Endometrium (tissue), 2 donors: ENCODE measurements at regions not wholly inside any gene's neighbourhood (a gene's known extent, or its start where the extent isn't known, plus 50 kb on each side); places are given as distances from the start of the nearest gene placed in this dataset.

Experiments
- FAIRE-seq: peaks from 2 replicates; lab custom pipeline; 2012; peaks lifted over from hg19 to GRCh38; lab: Jason Lieb, UNC
- donor health status: control.
- donor health status: control.

DNA sequence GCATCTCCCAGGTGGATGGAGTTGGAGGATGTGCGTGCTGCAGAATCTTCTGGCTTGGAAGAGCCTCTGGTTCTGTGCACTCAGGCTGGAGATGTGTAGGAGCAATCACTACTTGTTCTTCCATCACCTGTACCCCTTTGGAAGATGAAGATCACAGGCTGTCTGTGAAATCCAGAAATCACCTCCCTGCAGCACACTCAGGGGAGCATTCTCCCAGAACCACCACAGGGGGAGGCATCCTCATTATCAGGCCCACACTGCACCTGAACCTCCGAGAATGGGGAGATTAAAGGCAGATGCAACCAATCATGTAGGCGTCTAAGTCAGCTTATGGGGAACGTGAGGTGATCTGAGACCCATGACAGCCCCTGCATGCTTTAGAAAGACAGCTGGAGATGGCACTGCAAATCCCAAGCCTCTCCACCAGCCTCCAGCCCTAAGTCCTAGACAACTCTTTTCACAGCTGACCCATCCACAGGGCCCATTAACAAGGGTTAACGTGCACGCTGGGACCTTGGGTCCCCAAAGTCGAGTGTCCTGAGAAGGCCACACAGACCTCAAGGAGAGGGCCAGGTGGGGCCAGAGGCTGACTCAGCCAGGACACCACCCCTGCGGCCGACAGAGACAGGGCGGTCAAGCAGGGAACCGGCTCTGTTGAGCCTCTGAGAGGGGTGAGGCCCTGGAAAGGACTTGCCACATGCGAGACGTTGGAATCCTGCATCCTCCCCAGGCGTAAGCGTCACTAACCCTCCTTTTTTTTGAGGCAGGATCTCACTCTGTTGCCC is 314.9 kb downstream of the EIPR1 start:
- FAIRE-seq, result no peak

DNA sequence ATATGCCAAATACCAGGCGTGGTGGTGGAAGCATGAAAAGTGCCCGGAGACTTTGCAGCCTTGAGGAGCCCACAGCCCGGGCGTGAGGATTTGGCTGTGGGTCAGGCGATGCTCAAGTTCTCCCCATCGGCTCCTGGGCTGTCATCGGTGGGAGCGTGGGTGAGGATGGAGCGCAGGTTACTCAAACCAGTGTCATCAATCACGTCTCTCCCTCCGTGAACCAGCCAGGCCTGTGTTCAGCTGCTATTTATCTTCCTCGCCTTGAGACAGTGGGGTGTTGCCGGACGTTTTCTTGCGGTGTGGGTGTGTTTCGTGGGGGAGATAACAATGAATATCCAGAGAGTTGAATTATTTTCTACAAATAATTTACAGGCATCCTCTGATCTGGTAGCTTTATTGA is 317.6 kb downstream of the EIPR1 start:
- no peak for FAIRE-seq

DNA sequence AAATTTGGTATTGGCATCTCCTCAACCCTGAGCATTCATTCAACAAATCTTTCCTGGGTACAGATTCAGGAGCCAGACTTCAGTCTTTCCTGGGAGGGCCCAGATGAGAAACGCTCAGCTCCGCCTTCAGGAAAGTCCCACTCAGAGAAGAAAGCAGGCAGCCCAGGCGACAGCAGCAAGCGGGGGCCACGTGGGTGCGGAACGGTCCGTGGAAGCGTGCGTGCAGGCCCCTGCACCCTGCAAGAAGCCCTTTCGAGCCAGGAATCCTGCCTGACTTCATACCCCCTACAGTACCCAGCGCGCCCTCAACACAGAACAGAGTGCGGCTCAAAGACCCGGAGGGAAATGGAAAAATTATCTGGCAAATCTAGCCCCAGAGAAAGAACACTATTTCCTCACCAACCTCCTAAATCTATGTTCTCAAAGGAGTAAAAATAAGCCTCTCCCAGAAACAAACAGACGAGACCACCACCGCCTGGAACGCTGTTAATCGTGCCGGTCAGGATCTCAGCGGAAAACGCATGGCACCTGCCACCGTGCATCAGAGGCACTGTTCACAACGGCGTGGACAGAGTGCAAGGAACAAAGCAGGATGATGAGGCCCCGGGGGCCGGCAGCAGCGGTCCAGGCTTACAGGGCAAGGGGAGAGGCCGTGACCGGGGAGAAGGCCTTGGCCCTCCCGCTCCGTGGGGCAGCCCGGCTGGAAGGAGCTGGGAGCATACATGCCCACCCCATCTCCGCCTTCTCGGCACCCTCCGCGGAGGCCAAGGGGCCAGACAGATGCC is 318.3 kb downstream of the EIPR1 start:
- FAIRE-seq, result no peak

DNA sequence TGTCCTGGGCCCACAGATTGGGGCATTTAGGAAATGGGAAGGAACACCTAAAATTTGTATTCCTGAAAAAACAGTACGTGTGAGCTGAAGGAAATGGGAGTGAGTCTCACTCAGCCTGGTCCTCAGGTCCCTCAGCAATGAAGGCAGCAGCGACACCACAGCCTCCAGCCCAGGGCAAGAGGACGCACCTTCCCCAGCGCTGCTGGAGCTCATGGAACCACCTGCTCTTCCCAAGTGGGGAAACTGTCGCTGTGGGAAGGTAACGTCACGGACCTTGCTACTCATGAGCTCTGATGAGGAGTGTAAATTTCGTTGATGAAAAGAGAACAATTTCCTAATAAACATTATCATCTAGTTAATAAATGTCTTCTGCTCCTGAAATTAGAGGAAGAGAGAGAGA is 323.6 kb downstream of the EIPR1 start:
- FAIRE-seq, result no peak

DNA sequence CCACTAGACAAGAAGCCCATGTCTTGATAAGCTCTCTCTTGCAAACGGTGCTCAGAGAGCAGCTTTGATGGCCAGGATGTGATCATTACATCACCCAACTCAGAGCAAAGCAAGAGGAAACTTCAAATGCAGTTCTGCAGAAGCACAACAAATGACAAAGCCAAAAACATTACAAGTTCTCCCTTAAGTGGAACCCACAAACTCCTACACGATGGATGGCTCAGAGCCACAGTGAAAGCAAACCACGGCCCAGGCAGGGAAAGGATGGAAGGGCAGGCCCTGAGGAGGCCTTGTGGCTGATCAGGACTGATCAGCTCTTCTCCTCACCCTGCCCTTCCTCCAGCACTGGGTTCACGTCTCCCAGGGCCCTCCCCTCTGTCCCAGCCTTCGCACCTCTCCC is 326.4 kb downstream of the EIPR1 start:
- no peak for FAIRE-seq

DNA sequence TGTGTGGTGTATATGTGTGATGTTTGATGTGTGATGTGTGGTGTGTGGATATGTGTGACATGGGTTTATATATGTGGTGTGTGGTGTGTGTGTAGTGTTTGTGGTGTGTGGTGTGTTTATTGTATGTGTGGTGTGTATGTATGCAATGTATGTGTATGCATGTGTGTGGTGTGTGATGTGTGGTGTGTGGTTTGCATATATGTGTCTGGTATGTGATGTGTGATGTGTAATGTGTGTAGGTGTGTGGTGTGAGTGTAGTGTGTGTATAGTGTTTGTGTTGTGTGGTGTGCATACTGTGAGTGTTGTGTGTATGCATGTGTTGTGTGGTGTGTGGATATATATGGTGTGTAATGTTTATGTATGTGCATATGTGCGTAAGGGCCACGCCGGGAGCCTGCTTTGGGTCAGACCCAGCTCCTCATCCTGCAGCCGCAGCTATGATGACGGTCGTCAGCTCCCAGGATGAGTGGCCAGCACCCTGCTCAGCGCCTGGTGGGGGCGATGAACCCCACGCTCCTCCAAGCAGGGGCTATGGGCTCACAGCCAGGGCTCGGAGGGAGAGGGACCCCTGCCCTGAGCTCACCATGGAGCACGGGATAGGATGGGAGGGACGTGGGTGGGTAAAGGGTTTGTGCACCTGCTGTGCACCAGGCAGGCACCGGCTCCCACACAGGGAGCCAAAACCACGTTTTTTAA is 331.3 kb downstream of the EIPR1 start:
- no peak for FAIRE-seq

DNA sequence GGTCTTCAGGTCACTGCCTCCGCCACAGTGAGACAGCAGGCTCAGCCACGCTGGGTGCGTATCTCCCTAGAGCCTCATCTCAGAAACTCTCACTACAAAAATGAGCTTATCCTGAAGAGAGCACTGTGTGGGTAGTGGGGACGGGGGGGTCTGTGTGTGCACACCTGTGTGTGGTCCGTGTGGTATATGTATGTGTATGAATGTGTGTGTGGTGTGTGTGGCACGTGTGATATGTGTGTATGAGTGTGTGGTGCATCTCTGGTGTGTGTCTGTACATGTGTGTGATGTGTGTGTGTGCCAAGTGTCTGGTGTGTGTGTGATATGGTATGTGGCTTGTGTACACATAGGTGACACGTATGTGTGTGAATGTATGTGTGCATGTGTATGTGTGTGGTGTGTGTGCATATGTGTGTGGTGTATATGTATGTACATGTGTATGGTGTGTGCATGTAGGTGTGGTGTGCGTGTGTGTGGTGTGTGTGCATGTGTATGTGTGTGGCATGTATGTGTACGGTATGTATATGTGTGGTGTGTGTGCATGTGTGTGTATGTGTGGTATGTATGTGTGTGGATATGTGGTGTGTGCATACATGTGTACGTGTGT is 332.2 kb downstream of the EIPR1 start:
- no peak for FAIRE-seq

DNA sequence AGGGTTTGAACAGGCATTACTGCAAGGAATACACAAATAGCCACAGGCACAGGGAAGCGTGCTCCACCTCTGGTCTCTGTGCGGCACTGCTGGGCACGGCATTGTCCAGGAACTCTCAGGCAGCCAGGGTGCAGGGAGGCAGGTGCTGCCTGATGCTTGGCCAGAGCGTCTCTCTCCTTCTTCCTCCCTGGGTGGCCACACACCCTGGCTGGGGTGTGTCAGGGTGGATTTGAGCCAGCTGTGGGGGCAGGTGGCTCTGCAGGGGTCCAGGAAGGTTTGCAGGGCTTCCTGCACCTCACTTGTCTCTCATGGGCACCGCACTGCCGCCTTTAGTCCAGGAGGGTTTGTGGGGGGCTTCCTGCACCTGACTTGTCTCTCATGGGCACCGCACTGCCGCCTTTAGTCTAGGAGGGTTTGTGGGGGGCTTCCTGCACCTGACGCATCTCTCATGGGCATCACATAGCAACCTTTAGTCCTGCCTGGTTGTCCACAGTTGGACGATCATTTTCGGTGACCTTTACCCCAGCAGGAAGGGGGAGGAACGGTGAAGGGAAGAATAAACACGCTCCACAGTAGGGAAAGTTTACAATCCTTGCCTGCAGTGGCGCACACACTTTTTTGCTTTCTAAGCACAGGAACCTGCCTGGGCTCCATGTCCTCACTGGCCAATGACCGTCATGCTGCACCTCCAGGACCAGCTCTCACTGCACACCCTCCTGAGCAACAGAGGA is 332.9 kb downstream of the EIPR1 start:
- no peak for FAIRE-seq

DNA sequence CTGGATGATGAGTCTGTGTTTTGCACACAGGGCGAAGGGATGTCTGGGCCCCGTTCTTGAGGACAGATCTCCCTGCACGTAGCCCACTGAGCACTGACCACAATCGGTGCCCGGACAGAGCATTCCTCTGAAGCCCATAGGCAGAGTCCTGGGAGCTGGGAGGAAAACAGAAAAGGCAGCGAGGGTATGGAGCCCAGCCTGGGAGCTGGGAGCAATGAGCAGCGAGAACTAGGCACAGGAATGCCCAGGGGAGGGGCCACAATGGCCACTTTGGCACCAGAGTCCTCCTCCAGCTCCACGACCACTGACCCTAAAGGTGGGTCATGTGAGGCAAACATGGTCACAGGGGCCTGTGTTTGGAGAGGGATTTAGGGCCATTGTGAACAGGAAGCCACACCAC is 333.9 kb downstream of the EIPR1 start:
- no peak for FAIRE-seq

DNA sequence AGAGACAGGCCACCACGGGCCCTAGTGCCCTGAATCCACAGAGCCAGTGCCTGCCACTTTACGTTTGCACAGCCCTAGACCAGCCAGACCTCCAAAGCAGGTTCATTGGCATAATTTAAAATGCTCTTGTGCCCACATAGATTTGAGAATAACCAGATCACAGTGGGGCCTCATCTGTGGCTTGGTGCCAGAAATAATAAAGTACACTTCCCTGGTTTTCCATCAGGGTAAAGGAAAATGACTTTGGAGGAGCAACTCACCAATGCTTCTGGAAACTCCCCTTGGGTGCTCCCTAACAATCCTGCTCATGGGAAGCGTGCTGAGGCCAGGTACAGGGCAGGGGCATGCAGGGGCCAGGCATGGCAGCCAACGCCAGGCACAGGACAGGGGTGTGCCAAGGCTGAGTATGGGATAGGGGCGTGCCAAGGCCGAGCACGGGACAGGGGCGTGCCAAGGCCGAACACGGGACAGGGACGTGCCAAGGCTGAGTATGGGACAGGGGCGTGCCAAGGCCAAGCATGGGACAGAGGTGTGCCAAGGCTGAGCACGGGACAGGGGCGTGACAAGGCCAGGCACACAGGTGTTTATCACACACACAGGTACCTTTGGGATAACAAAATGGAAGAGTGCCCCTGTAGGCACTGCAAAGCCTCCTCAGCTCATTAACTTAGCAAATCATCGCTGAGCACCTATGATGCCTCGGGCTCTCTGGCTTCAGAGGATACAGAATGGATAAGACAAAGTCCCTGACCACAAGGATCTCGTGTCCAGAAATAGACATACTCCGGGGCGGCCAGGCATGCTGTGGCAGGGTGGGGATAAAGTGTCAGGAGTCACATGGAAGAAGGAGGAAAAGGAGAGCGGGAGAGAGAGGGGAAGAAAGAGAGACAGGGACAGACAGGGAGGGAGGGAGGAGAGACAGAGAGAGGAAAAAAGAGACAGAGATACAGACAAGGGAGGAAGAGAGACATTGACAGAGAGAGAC is 334.7 kb downstream of the EIPR1 start:
- no peak for FAIRE-seq

DNA sequence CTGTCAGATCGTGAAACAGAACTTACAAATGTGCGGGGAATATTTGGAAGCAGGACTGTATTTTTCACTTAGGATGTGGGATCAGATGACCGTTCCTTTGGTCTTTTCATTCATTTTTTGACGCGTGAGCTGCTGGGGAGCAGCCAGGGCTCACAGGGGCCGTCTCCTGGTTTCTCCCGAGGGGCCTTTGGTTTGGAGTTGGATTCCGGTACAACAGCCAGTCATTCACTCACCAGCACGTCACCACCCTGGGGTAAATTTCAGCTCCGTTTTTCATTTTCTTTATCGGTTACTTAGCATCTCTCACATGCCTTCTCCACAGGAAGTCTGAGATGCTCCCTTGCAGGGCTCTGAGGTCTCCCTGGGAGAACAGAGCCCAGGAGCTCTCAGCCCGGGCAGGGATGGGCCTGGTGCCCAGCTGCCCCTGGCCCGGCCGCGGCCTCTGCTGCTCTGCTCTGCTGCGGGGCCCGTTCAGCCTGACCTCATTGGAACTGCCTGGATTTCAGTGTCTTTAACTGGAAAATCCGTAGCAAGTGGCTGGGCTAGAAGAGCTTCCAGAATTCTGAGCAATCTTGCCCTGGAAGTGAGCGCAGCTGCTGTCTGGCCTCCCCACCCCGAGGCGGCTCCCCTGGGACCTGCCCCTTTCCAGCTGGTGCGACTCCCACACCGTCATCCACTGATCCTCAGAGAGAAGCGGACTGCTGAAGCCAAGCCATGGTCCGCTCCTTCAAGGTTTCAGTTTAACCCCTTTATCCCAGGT is 335.6 kb downstream of the EIPR1 start:
- no peak for FAIRE-seq

DNA sequence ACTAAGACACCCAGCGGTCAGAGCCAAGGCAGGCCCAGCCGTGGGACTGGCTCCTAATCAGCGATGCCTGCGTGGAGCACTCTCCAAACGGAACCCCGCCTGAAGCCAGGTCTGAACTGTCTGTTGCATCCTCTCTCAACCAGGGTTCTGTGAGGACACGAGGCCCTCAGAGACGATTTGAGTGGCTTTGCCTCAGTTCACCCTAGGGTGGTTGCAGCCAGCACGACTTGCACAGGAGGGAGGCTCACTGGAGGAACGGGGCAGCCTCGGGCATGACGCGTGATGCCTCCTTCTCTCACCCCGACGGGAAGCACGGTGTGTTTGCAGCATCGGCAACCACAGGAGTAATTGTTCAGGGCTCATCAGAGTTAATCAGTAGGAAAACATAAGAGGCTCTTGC is 336.4 kb downstream of the EIPR1 start:
- FAIRE-seq, result no peak

DNA sequence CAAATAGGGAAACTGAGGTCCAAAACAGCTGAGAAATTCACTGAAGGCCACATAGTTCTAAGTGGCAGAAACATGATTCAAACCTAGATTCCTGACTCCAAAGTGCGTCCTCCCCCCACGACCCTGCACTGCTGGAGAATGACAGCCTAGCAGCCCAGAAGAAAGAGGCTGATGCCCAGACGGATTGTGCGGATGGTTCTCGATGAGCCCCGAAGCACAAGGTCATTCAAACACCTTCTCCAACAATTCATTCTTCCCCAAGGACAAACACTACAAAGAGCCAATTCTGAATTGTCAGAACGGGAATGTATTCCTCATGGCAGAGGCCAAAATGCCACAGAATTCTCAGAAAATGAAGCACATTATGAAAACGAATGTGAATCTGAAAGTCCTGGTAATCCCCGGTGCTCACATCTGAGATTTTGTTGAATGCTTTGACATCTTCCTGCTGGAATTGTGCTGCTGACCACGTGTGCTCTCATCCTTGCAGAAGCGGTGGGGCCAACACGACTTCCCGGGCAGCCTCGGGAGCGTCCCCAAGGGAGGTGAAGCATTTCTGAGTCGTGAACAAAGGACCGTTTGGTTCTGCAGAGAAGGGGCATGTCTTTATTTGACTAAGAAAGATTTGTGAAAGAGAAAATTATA is 337.0 kb downstream of the EIPR1 start:
- FAIRE-seq, result no peak

DNA sequence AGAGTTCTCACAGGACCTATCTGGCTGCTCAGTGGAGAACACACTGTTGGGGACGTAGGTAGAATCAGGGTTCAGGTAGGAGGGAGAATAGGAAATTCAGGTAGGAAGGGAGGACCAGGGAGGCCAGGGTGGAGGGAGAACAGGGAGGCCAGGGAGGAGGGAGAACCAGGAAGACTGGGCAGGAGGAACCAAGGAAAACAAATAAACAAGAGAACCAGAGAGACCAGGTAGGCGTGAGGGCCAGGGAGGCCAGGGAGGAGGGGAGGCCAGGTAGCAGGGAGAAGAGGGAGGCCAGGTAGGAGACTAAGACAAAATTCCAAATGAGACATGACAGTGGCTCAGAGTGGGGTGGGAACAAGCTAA is 337.6 kb downstream of the EIPR1 start:
- FAIRE-seq, result no peak

DNA sequence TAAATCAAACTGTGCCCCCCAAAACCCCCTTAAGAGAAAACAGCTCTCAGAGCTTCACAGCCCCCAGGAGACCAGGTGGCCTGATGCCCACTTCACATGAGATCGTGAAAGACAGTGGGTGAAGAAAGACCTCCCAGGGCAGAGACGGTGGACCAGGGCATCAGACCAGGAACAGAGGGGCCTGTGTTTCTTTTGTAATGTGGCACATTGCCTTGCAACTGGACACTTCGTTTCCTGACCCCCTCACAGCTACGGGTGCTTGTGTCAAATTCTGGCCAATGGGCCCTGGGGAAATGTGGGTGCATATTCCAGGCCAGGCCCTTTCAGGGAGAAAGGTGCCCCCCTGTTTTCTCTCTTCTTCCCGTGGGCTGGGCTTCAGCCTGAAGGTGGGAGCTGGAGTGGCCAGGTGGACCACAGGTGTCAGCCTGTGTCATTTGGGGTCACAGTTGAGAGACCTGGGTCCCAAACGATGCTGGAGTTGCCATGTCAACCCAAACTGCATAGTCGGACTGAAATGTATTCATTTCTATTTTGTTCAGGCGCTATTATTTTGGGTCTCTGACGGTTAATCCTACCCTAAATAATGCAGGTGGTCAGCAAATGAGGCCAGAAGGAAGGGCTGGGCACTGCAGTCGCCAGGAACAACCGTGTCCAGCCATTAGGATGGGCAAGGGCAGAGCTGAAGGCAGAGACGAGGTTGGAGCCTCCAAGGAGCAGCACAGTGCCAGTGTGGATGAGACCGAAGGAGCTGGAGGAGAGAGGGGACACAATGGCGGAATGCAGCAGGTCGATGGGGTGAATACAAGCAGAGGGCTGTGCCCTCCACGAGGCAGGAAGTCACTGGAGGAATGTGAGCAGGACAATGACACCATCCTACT is 338.2 kb downstream of the EIPR1 start:
- FAIRE-seq, result no peak

DNA sequence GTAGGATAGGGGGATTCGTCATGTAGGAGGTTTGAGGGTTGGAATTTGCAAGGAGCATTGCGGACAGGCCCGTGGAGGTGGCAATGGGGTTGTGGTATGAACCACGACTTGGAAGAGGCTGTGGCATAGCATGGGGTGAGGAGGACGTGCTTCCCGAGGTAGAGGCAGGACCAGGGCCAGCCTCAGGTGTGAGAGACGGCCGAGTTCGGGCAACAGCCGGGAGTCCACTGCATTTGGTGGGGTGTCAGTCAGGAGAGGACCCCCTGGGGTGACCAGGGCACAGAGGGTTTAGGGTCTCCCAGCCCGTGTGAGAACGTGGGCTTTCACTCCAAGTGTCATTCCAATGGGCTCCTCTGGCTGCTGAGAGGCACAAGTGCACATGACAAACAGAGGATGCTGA is 339.0 kb downstream of the EIPR1 start:
- FAIRE-seq, result no peak

DNA sequence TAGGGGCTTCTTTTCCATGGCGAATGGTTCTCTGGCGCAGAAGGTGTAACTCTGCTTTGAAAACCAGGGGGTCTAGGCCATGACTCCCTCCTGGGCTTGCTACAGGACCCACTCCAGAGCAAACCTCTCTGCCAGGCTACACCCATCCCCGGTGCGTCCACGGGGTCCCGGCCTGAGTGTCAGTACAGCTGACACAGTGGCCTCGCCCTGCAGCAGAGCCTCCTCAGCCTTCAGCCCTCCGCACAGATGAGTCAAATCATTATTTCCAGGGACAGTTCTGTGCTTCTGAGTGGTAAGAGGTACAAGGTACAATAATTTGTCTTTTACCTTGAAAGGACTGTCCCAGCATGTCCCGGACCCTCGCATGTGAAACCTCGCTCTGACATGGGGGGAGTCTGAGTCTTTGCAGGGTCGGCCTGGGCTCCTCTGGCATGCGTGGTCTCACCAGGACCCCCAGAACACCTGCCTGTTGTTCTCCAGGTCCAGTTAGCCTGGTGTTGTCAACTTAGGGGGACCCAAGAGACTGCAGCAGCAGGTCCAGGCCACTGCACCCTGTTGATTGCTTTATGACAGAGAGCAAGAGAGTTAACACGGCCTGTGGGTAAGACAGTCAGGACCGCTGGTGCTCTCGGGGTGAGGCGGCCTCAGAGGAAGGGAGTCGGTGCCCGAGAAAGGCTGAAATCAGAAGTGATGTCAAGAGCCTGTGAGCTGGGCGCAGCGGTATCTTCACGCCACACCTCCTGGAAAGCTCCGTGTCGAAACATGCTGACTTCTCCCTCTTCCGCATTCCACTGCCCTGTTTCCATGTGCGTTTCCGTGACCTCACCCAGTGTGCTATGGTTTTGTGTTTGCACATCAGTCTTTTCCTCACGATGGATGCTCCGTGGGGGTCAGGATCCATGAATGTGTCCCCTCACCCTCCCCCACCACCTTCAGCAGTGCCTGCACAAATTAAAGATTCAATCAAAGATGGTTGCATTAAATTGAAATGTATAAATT is 340.1 kb downstream of the EIPR1 start:
- no peak for FAIRE-seq
